ENCODE measurements at regions not wholly inside any gene's neighbourhood (a gene's known extent, or its start where the extent isn't known, plus 50 kb on each side); places are given as distances from the start of the nearest gene placed in this dataset.

GRCh38 chr3:64291345-64291744, 66.1 kb upstream of the PRICKLE2 start:
- Mint-ChIP-seq H3K4me3 (no peak overlapping the region), H3K36me3 (ENCODE audit: low read depth) (no peaks in the 10 kb centered on the region), H3K27me3 (no peaks in the 10 kb centered on the region), H3K4me1 (ENCODE audit: low read depth) (no peaks in the 10 kb centered on the region), H3K9me3 (no peaks in the 10 kb centered on the region), H3K27ac (no peak overlapping the region)
- ChIA-PET POLR2A (no interaction called here), CTCF (no interaction called here)
- no peak for ATAC-seq
- no peak for TF ChIP-seq CTCF (IDR thresholded peaks at IDR 0.05)
- intact Hi-C loops (cut with micrococcal nuclease), result no loop called here
- no peak for DNase-seq

DNA sequence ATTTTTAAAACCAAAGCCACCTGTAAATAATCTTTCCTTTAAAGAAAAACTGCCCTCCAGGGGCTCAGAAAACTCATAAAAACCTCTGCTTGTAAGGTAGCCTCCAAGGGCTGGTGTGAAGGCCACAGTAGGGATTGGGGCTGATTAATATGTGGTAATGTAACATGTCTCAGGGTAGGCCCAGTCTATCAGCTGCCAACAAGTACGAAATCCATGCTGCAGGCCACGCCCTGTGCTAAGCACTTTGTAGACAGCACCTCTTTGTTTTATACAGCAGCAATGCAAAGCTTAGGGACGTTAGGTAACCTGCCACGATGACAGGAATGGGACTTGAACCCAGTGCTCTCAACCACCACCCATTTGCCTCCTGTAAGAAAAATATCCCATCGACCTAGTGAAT, 65.6 kb upstream of the PRICKLE2 start:
- no peaks in the 10 kb centered on the region for H3K9me3 Mint-ChIP-seq
- H3K27me3 Mint-ChIP-seq, result no peaks in the 10 kb centered on the region
- no peak overlapping the region for H3K4me3 Mint-ChIP-seq
- TF ChIP-seq CTCF (IDR thresholded peaks at IDR 0.05), result no peak
- DNase-seq (no peak), ATAC-seq (no peak)
- H3K27ac Mint-ChIP-seq, result no peak overlapping the region
- POLR2A ChIA-PET, result no interaction called here
- no peaks in the 10 kb centered on the region for H3K36me3 Mint-ChIP-seq (ENCODE audit: low read depth)
- intact Hi-C loops (cut with micrococcal nuclease), result no loop called here
- CTCF ChIA-PET, result no interaction called here
- H3K4me1 Mint-ChIP-seq (ENCODE audit: low read depth), result no peaks in the 10 kb centered on the region

- Mint-ChIP-seq H3K4me1 (ENCODE audit: low read depth) (no peaks in the 10 kb centered on the region), H3K27ac (no peak overlapping the region), H3K36me3 (ENCODE audit: low read depth) (no peaks in the 10 kb centered on the region), H3K9me3 (no peaks in the 10 kb centered on the region), H3K4me3 (no peak overlapping the region), H3K27me3 (no peaks in the 10 kb centered on the region)
- intact Hi-C loops (cut with micrococcal nuclease), result no loop called here
- ChIA-PET POLR2A (no interaction called here), CTCF (no interaction called here)
- DNase-seq, result no peak
- no peak for TF ChIP-seq CTCF (IDR thresholded peaks at IDR 0.05)
- ATAC-seq, result no peak
Observed at GRCh38 chr3:64290161-64290560, 64.9 kb upstream of the PRICKLE2 start.

DNA sequence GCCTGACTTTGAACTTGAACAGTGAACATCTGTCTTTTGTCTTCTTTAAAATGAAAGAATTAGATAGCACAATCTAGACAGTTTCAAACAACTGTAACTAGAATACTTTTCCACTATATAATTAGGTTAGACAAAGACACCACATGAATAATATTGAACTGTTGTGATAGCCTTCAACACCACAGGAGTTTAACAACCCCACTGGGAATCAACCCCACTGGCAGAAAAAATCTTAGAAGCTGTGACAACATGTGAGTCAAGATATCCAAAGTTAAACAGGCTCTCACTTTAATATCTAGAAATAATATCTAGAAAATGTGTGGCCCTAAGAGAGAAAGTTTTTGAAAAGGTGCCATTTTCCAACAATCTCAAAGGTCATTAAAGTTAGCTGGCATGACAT, 64.4 kb upstream of the PRICKLE2 start:
- ChIA-PET POLR2A (no interaction called here), CTCF (no interaction called here)
- ATAC-seq, result no peak
- Mint-ChIP-seq H3K4me1 (ENCODE audit: low read depth) (no peaks in the 10 kb centered on the region), H3K27me3 (no peaks in the 10 kb centered on the region), H3K4me3 (no peak overlapping the region), H3K27ac (no peak overlapping the region), H3K9me3 (no peaks in the 10 kb centered on the region), H3K36me3 (ENCODE audit: low read depth) (no peaks in the 10 kb centered on the region)
- intact Hi-C loops (cut with micrococcal nuclease), result no loop called here
- no peak for TF ChIP-seq CTCF (IDR thresholded peaks at IDR 0.05)
- DNase-seq, result no peak

DNA sequence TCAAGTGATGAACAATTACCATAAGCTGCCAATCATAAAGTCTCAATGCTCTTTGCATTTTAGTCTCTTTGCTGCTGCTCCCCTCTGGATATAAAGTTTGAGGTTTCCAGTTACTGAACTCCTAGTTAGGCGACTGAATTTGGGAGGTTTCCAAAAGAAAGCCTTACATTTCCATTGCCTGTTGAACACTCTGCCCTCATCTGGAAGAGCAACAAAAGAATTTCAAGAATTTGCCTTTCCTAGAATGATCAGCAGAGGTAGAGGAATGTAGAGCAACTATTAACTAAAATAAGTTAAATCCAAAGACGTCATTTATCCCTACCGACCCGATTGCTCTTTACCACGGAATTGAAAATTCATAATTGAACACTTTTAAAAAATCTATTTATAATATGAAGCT, 53.4 kb upstream of the PRICKLE2 start:
- TF ChIP-seq CTCF (IDR thresholded peaks at IDR 0.05), result no peak
- intact Hi-C loops (cut with micrococcal nuclease), result no loop called here
- Mint-ChIP-seq H3K4me1 (ENCODE audit: low read depth) (no peaks in the 10 kb centered on the region), H3K4me3 (no peak overlapping the region), H3K27me3 (no peaks in the 10 kb centered on the region), H3K27ac (no peak overlapping the region), H3K36me3 (ENCODE audit: low read depth) (no peaks in the 10 kb centered on the region), H3K9me3 (no peaks in the 10 kb centered on the region)
- ATAC-seq (no peak), DNase-seq (no peak)
- ChIA-PET POLR2A (no interaction called here), CTCF (no interaction called here)
